HG02973 (cell line): ENCODE measurements at regions not wholly inside any gene's neighbourhood (a gene's known extent, or its start where the extent isn't known, plus 50 kb on each side); places are given as distances from the start of the nearest gene placed in this dataset.

ENCODE experiments used
- ATAC-seq: cut with Tn5 transposase; IDR thresholded peaks from one replicate; pipeline ENCODE4 v1.9.1; 2021; ENCODE audit warnings: moderate library complexity; ENCODE audit not compliant: unreplicated experiment

GRCh38 chr16:5837007-5837670 lies 739.5 kb upstream of the EEF2KMT start:
- no peak for ATAC-seq

GRCh38 chr16:5835876-5836275 lies 738.3 kb upstream of the EEF2KMT start:
- ATAC-seq: no peak

GRCh38 chr16:5826332-5826731 lies 728.7 kb upstream of the EEF2KMT start:
- no peak for ATAC-seq

GRCh38 chr16:5820472-5820871 lies 722.9 kb upstream of the EEF2KMT start:
- no peak for ATAC-seq

GRCh38 chr16:5815570-5816237 lies 718.1 kb upstream of the EEF2KMT start:
- ATAC-seq: no peak

- ATAC-seq: no peak
These were observed 703.8 kb upstream of the EEF2KMT start for GRCh38 chr16:5801396-5801795.

GRCh38 chr16:5793556-5793955 lies 696.0 kb upstream of the EEF2KMT start:
- ATAC-seq: no peak

- no peak for ATAC-seq
These were observed 693.5 kb upstream of the EEF2KMT start for GRCh38 chr16:5791011-5791657.

GRCh38 chr16:5790512-5790911 lies 692.9 kb upstream of the EEF2KMT start:
- ATAC-seq: no peak

GRCh38 chr16:5789033-5789432 lies 691.4 kb upstream of the EEF2KMT start:
- no peak for ATAC-seq

- ATAC-seq: no peak
These were observed 683.8 kb upstream of the EEF2KMT start for GRCh38 chr16:5781436-5781835.

- ATAC-seq: no peak
These were observed 679.3 kb upstream of the EEF2KMT start for GRCh38 chr16:5776876-5777275.

- ATAC-seq: no peak
These were observed 678.3 kb upstream of the EEF2KMT start for GRCh38 chr16:5775916-5776315.

- ATAC-seq: no peak
These were observed 672.5 kb upstream of the EEF2KMT start for GRCh38 chr16:5770118-5770517.

GRCh38 chr16:5769513-5769912 lies 671.9 kb upstream of the EEF2KMT start:
- ATAC-seq: no peak

- no peak for ATAC-seq
These were observed 670.9 kb upstream of the EEF2KMT start for GRCh38 chr16:5768445-5768844.

- no peak for ATAC-seq
These were observed 665.6 kb upstream of the EEF2KMT start for GRCh38 chr16:5763176-5763575.

- ATAC-seq: no peak
These were observed 664.8 kb upstream of the EEF2KMT start for GRCh38 chr16:5762362-5762761.

GRCh38 chr16:5761592-5761991 lies 664.0 kb upstream of the EEF2KMT start:
- no peak for ATAC-seq

- no peak for ATAC-seq
These were observed 660.7 kb upstream of the EEF2KMT start for GRCh38 chr16:5758281-5758680.

- ATAC-seq: no peak
These were observed 659.4 kb upstream of the EEF2KMT start for GRCh38 chr16:5756969-5757368.

GRCh38 chr16:5753381-5753780 lies 655.8 kb upstream of the EEF2KMT start:
- ATAC-seq: no peak
